ENCODE measurements at regions not wholly inside any gene's neighbourhood (a gene's known extent, or its start where the extent isn't known, plus 50 kb on each side); places are given as distances from the start of the nearest gene placed in this dataset.
"Not testable (repeated sequence)": the region's sequence is repeated elsewhere in the genome, so short reads cannot be mapped to it uniquely, and the experiment has no call there.

DNA sequence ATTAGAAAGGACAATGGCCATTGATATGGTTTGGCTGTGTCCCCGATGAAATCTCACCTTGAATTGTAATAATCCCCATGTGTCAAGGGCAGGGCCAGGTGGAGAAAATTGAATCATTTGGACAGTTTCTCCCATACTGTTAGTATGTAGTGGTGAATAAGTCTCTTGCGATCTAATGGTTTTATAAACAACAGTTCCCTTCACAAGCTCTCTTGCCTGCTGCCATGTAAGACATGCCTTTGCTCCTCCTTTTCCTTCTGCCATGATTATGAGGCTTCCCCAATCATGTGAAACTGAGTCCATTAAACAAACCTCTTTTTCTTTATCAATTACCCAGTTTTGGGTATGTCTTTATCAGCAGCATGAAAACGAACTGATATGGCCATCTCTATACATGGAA lies 302.7 kb downstream of the SFMBT2 start:
- DNase-seq, result no peak

DNA sequence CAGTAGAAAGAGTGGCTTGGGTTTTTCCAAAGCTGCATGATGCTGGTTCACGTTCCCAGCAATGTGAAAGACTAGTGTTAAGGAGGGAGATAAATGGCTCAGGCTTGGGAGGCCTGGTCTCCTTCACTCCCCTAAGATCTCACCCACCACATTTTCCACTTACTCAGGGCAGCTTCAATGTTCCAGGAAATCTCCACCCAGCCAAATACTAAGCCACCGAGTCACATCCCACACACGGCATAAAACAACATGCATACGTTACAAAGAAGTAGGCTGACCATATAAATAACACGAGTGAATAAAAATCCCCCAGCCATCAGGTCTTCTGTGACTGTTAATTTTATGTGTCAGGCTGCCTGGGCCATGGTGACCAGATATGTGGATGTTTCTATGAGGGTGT lies 303.5 kb downstream of the SFMBT2 start:
- DNase-seq, result no peak

DNA sequence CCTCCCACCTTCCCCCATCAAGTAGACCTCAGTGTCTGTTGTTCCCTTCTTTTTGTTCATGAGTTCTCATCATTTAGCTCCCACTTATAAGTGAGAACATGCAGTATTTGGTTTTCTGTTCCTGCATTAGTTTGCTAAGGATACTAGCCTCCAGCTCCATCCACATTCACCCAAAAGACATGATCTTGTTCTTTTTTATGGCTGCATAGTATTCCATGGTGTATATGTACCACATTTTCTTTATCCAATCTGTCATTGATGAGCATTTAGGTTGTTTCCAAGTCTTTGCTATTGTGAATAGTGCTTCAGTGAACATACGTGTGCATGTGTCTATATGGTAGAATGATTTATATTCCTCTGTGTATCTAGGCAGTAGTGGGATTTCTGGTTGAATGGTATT lies 306.5 kb downstream of the SFMBT2 start:
- not testable (repeated sequence) for DNase-seq

DNA sequence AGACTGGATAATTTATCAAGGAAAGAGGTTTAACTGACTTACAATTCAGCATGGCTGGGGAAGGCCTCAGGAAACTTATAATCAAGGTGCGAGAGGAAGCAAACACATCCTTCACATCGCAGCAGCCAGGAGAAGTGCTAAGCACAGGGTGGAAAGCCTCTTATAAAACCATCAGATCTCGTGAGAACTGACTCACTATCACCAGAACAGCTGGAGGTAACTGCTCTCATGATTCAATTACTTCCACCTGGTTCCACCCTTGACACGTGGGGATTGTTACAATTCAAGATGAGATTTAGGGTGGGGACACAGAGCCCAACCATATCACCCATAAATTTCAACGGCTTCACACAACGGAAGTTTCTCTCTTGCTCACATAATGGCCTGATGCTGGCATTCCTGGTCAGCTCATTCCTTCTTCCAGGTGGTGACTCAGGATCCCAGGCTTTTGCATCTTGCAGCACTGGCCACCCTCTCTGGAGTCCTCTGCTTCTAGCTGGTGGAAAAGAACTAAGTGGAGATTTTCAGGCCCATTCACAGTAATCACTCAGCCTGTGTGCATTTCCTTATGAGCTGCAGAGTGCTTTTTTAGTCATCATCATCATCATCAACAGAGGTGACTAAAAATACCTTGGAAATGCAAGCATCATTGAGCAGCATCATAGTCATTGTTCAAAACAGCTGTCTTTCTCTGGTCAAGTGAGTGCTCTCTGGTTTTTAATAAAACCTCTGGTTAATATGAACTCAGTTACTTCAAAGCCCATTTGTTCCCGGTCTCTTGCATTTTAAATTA lies 308.1 kb downstream of the SFMBT2 start:
- DNase-seq, result no peak

DNA sequence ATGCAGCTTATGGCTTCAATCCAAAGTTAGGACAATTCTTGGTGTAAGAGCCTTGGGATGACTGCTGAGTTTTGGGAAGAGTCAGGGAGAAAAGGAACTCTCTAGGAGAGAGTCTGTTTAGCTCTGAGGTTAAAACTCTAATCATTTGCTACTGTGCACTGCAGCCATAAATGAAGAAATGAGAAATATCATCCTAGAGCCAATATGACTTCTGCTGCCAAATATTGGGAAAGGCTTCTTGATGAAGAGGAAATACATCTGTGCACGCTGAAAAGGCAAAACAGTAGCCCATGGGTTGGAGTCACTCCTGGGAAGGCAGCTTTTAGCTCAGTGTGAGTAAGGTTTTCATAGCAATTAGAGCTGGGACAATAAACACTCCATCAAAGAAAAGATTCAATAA lies 308.8 kb downstream of the SFMBT2 start:
- no peak for DNase-seq

DNA sequence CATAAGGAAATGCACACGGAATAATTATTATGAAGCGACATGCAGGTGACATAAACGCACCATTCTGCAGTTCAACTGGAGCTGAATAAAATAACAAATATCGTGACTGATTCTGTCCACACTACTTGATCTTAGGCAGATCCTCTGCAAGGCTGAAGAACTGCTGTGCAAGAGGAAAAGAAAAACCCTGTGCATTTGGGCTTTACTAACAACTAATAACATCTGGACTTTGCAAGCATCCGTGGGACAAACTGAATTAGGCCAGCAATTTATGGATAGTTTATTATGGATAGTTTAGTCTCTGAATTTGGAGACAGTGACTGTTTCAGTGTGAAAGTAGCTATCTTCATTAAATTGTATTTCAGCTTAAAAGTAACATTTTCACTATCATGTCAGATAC lies 309.4 kb downstream of the SFMBT2 start:
- no peak for DNase-seq

DNA sequence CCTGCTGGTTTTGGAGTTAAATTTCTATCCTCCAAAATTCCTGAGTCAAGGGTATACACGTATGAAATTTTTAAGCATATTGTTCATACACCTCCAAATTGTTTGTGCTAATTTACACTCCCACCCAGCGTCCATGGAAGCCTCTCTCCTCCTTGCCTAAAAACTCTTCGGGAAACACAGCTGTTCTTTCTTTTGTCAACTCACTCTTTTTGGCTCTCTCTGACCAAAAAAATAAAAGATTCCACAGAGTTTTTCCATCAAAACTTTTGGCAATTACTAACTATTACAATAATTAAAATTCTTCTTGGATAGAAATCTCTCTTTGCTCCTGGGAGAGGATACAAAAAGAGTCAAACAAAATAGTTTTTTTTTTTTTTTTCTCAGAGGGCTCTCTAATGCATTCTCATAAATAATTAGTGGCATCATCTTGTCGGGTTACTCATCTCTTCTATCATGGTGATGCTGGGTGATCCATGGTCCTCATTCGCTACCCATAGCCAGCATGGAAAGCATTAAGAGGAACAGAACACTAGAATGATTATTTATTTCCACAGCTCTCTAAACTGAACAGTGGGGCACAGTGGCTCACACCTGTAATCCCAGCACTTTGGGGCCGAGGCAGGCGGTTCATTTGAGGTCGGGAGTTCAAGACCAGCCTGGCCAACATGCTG lies 310.7 kb downstream of the SFMBT2 start:
- no peak for DNase-seq

DNA sequence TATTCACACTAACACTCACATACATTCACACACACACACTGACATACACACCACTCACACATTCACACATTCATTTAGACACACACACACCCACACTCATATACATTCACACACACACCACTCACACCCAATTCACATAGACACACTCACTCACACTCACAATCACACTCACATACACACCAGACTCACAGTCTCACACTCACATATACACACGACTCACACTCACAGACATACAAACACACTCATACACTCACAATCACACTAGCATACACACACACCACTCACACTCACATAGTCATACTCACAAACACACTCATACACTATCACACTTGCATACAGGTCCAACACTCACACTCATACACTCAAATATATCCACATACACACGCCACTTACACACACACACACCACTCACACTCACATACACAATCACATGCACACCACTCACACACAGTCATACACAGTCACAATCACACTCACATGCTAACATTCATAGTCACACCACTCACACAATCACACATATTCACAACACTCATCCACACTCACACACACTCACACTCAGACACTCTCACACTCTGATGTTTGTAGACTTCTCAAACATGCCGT lies 312.6 kb downstream of the SFMBT2 start:
- no peak for DNase-seq

DNA sequence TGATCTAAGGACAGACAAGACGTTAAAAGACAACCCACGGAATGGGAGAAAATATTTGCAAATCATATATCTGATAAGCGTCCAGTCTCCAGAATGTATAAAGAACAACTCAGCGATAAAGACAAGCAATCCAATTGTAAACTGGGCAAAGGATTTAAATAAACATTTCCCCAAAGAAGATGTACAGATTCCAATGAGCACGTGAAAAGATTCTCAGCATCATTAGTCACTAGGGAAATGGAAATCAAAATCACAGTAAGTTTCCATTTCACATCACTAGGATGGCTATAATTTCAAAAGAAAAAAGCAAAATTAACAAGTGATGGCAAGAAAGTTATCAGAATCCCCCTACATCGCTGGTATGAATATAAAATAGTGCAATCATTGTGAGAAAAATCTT lies 316.1 kb downstream of the SFMBT2 start:
- no peak for DNase-seq

DNA sequence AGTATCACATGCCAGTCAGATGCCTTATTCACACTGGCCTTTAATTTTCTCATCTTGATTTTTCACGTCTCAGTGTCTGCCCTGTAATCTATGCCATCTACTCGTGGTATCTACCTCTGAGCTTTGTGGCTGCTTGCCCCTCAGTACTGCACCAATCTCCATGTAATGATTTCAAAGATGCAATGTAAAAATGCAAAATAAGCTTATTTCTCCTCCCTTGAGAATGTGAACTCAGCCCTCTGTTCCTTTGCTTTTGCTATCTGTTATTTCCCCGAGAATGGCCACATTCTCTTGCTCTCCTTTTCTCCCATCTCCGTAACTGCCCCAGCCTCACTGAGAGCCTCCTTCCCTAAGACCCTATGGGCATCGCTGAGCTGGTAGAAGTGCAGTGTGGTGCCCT lies 317.5 kb downstream of the SFMBT2 start:
- no peak for DNase-seq

DNA sequence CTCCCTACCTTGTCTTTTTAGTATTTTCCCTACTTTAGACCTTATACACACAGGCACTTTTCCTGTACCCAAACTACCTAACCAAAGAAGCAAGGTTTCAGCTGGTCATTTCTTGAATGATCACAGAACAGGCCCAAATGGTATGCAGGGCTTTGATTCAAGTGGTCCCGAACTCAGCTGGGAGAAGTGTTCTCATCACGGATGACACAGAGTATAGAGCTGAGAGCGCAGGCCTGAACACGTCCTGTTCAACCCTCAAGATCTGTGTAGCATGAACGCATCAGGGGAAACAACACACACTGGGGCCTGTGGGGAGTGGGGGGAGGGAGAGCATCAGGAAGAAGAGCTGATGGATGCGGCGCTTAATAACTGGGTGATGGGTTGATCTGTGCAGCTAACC lies 318.2 kb downstream of the SFMBT2 start:
- no peak for DNase-seq

DNA sequence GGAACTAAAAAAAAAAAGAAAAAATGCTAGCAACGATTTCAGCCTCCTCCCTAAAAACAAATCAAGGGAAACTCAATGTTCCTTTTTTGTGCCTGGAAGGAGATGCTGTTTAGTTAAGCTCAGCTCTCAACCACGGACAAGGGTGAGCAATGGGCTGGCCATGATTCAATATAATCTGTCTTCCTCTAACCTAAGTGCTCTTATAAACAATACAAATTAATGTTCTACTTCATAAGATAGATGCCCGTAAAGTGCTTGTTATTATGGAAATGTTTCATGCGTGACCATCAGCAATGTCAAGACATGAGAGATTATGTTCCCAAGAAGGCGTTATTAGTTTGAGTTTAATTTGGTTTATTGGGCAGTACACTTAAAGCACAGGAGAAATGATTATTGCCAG lies 320.3 kb downstream of the SFMBT2 start:
- DNase-seq, result no peak

DNA sequence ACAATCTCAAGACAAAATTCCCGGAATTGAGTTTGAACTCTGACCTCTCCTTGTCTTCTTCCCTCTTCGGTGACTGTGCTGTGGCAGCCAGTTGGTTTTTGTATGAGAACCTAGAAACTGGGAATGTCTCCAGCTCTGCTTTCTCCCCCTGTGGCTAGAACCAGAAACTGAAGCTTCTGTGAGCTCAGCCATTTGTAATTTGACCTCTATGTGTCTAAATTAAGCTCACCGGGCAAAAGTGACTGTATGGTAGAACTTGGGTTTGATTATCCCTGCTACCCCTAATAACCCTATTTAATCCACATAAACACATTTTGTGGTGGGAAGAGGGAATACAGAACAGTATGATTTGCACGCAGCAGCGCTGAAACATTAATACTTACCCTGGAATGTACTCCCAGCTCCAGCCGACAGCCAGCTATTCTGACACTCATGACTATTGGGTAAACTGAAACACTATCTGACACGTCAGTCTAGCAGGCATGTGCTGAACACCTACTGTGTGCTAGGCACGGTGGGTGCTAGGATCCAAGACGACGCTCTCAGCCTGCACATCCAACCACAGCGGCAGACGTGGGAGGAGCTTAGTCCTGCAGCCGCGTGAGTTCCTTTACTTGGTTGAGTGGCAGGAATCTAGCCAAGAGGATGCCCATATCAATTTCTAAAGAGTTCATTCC lies 324.8 kb downstream of the SFMBT2 start:
- no peak for DNase-seq

DNA sequence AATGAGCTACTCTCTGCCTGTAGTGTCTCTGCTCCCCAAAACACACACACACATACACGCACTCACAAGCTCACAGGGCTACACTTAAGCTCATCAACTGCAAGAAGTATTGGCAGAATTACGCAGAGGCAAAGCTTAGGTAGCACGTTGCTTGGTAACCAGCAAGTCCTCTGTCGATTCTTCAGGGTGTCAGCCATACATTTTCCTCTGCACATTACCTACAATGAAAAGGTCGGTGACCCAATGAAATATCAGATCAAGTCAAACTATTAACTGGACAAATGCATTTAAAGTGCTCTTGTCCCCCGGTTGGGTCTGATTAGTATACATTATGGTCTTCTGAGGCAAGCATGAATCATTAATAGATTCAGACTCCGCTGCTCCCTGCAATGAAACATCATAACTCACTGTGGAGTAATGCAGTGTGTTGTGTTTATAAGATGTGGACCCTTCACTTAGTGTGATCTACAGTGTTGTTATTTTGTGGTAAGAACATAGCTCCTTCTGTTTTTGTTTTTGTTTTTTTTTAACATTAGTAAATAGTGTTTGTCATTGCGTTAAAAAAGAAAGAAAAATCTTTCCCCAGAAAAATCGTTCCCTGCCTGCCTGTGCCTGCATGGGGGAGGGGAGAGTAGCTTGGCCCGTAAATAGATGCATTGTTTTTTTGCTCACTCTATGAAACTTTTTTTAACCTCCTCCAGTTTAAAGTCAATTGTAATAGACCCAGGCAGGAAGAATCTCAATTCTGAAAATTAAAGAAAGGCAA lies 325.5 kb downstream of the SFMBT2 start:
- DNase-seq, result no peak

DNA sequence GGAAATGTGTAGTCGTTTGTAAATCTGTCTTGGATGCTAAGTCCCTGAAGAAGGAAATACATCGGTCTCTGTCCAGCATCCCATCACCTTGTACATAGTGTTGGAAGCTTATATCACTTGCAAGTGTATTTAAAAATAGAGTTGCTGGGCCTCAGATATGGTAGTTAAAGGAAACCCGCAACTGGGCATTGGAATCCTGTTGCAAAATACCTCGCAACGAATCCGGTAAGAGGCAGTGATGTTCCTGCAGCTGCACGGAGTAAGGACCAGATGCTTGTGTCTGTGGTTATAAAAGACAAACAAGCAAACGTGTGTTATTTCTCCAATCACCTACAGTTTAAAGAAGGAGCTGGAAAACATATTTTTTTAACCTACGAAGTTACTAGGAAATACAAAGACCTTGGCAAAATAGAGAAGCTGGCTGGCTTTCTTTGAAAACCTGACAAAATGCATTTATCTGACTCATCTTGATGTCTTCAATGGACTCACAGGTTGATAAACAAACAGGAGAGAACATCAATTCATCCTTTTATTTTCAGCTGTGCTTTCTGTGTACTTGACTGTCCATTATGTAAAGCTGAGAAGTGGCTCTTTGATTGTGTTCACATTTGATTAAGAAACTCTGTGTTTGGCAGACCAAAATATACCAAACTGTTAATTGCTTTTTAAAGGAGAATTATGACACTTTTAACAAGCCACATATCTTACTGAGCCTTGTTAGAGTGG lies 326.4 kb downstream of the SFMBT2 start:
- no peak for DNase-seq

DNA sequence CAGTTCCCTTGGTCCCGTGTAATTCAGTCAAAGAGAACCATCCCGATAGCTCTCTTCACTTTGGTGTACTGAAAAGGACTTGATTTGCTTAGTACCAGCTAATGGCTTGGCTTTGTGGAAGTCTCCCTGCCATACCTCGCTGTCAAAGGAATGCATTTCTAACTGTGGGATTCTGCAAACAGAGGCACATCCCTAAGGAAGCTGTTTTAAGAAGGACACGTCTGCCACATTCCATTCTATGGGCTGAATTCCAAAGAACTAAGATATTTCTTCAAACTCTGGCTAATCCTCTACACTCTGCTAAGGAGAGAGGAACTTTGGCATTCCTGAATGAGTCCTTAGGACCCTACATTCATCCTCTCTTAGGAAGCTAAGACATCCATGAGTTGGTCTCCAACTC lies 327.9 kb downstream of the SFMBT2 start:
- DNase-seq, result no peak

DNA sequence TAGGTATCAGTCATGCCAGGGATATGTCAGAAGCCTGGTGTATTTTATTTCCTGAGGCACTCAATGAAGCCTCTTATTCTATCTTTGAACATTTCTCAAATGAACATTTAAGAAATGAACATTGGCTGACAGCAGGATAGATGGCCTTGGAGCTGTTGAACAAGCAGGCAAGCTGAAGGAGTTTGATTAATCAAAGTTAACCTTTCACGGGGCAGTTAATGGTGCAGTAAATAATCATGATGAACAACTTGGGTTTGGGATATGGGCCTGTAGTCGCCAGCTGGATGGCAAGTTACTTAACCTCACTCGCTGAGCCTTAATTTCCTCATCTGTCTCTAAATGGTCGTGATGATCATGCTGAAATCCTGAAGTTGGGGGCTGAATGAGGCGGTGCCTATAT lies 333.0 kb downstream of the SFMBT2 start:
- DNase-seq, result no peak

DNA sequence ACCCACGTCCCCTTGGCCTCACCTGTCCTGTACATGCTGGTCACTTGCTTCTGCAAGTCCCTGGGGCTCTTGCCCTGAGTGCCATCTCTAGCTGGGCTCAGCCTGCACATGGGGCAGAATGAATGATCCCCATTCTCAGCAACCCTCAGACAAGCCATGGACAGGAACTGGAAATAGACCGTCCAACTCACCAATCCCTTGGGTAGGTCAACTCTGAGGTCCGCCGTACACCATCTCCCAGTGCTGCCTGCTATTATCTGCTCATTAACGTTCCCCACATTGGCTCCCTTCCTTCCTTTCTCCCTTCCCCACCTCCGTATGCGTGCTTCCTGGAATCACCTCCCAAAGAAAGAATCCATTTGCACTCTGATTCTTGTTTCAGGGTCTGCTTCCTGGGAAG lies 335.0 kb downstream of the SFMBT2 start:
- no peak for DNase-seq

DNA sequence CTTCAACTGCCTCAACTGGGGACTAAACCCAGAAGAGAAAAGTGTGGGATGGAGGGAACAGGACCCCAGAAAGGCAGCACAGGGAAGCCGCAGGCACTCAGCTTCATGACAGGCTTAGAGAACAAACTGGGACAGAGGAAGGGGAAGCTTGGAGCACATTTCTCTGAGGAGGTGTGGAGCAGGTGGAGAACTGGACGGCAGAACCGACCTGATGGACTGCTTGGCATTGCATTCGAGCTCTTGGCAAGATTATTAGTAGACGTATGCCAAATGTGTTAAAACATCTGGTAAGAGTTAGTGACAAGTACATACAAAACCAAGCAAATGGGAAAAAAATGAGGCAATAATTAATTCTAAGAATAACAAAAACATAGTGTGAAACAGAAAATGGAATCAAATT lies 335.7 kb downstream of the SFMBT2 start:
- no peak for DNase-seq

DNA sequence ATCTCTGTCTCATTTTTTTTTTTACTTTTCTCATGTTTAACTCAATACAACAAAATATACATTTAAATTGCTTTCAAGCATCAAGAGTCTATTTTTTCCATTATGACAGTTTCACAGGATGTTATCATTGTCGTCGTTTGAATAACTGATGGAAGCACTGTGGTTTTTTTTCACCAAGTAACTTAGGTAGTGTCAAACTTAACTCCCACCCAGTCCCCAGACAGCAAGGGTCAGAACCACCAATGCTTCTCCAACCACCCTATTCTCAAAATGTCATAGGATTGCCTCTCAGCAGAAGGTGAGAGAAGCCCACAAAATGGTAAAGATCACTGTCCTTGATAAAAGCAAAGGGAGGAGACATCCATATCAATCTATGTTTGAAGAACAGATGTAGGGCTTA lies 339.4 kb downstream of the SFMBT2 start:
- no peak for DNase-seq

DNA sequence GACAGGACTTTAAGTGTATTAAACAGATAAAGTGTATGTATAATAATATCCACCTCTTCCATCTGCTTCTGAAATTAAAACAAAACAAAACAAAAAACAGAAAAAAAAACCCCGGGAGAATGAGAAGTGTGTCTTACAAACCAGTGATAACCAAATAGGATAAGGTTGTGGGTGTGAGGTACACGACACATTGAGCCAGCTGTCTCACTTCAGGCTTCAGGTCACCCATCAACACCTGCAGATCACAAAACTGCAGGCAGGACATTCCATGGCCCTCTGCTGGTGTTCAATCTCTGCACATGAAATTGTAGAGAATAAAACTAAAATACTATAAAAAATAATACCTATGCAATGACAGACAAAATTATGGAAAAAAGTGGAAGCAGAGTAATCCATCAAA lies 339.9 kb downstream of the SFMBT2 start:
- no peak for DNase-seq

DNA sequence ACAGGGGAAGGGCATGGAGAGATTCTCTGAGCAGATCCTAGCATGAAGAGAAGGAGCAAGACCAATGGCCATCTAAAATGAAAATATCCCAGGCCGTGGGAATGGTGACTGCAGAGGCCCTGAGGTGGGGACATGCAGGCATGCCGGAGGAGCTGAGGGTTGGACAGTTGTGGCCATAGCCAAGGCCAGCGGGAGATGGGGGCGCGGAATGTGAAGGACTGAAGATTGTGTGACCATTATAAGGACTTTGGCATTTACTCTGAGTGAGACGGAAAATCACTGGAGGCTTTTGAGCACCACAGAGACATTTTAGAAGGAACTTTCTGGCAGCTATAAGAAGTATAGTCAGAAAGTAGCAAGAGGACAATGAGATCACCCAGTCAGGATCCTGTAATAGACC lies 341.1 kb downstream of the SFMBT2 start:
- no peak for DNase-seq

All from left hindlimb (tissue), 1 donor.